Suprapubic skin (tissue), 4 donors: ENCODE measurements at regions not wholly inside any gene's neighbourhood (a gene's known extent, or its start where the extent isn't known, plus 50 kb on each side); places are given as distances from the start of the nearest gene placed in this dataset.

ENCODE experiments used
- EP300 ChIP-seq: sonication (generic); formaldehyde crosslinking; IDR thresholded peaks from one replicate; pipeline ENCODE4 v1.6.1; 2017; ENCODE audit warnings: antibody characterized with exemption
- POLR2AphosphoS5 ChIP-seq, 3 donors: sonication (generic); formaldehyde crosslinking; IDR thresholded peaks; one replicate each; pipeline ENCODE4 v1.6.1; 2017; ENCODE audit warnings: antibody characterized with exemption in 3 of 3
- TF ChIP-seq, protein P1 (sequence below), 2 donors: fragments of 200-600 bp in 1 of 2; fragments of 450-650 bp in 1 of 2; sonication (generic) in 1 of 2; IDR thresholded peaks; one replicate each; pipeline ENCODE4 v1.5.1; 2016 to 2019; ENCODE audit warnings: antibody characterized with exemption in 2 of 2, mild to moderate bottlenecking in 1 of 2, moderate library complexity in 1 of 2

DNA sequence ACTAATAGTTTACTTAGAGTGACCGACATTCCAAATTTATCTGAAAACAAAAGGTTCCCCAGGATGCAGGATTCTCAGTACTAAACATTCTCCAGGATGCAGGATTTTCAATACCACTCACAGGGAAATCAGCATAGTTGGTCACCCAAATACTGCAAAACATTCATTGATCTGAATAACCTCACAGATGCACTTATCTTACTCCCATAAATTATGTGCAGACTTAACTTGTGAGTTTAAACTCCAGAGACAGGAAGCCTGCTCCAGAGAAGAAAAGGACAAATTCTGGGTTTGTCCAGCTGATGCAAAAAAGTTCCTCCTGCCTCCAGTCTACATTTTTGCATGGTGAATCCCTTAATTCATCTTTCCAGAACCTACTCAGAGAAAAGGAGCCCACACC is 514.2 kb upstream of the TMEM132C start:
- TF ChIP-seq, protein P1, sequence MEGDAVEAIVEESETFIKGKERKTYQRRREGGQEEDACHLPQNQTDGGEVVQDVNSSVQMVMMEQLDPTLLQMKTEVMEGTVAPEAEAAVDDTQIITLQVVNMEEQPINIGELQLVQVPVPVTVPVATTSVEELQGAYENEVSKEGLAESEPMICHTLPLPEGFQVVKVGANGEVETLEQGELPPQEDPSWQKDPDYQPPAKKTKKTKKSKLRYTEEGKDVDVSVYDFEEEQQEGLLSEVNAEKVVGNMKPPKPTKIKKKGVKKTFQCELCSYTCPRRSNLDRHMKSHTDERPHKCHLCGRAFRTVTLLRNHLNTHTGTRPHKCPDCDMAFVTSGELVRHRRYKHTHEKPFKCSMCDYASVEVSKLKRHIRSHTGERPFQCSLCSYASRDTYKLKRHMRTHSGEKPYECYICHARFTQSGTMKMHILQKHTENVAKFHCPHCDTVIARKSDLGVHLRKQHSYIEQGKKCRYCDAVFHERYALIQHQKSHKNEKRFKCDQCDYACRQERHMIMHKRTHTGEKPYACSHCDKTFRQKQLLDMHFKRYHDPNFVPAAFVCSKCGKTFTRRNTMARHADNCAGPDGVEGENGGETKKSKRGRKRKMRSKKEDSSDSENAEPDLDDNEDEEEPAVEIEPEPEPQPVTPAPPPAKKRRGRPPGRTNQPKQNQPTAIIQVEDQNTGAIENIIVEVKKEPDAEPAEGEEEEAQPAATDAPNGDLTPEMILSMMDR (IDR thresholded peaks at IDR 0.05) = no peak
- TF ChIP-seq EP300 (no peak), POLR2AphosphoS5 (IDR thresholded peaks at IDR 0.05) (no peak)
